ENCODE measurements at regions not wholly inside any gene's neighbourhood (a gene's known extent, or its start where the extent isn't known, plus 50 kb on each side); places are given as distances from the start of the nearest gene placed in this dataset.

DNA sequence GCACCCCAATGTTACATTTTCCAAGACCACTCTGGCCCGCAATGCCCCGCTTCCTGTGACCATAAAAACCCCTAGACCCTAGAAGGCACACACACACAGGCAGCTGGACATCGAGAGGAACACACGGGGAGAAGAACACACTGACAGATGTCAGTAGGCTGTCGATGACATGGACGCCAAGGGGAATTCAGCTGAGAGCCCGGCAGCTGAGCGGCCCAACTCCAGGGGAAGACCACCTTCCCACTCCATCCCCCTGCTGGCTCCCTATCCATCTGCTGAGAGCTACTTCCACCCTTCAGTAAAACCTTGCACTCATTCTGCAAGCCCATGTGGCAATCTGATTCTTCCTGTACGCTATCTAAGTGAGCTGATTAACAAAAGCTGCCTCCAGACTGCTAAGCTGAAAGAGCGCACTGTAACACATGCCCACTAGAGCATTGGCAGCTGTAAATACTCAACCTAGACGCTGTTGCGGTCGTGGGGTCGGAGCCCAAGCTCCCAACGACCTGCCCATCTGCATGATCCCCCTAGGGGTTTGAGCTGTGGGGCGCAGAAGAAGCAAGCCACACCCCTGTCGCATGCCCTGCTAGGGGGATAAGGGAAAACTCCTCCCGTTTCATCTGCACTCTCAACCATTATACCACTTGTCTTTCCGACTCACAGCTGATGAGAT is 843.6 kb upstream of the POT1 start:
- TF ChIP-seq, protein P1, sequence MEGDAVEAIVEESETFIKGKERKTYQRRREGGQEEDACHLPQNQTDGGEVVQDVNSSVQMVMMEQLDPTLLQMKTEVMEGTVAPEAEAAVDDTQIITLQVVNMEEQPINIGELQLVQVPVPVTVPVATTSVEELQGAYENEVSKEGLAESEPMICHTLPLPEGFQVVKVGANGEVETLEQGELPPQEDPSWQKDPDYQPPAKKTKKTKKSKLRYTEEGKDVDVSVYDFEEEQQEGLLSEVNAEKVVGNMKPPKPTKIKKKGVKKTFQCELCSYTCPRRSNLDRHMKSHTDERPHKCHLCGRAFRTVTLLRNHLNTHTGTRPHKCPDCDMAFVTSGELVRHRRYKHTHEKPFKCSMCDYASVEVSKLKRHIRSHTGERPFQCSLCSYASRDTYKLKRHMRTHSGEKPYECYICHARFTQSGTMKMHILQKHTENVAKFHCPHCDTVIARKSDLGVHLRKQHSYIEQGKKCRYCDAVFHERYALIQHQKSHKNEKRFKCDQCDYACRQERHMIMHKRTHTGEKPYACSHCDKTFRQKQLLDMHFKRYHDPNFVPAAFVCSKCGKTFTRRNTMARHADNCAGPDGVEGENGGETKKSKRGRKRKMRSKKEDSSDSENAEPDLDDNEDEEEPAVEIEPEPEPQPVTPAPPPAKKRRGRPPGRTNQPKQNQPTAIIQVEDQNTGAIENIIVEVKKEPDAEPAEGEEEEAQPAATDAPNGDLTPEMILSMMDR (IDR thresholded peaks at IDR 0.05; ENCODE audit: poor library complexity) = no peak

DNA sequence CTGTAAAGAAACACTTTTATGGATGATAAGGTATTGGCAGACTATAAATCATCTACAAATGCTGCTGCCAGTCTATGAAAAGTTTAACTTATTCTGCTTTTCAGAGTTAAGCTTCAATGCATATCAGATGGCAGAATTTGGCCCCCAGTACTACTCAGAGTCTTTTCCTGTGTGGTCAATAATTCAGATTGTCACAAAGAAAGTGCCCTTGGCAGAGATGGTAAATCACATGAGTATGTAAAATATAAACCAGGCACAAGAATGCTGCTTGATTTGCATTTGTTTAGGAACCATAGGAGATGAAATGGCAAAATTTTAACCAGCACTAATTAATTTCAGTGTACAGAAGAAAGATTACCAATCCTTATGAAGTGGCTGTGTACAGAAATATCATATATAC is 818.3 kb upstream of the POT1 start:
- no peaks in the 10 kb centered on the region for H3K4me1 ChIP-seq (ENCODE audit: insufficient read depth)
- no peak overlapping the region for H3K4me3 ChIP-seq
- no peak for DNase-seq (ENCODE audit: low spot score)
- H4K20me1 ChIP-seq (ENCODE audit: insufficient read depth, poor library complexity, severe bottlenecking) = no peaks in the 10 kb centered on the region
- H3K27ac ChIP-seq = no peak overlapping the region
- no peaks in the 10 kb centered on the region for H3K79me2 ChIP-seq
- H3K9me2 ChIP-seq (replicated peaks; ENCODE audit: insufficient read depth) = no peaks in the 10 kb centered on the region
- no peaks in the 10 kb centered on the region for H3K9me3 ChIP-seq (ENCODE audit: low read depth)
- TF ChIP-seq EZH2phosphoT487 (IDR thresholded peaks at IDR 0.05; ENCODE audit: low read depth, severe bottlenecking, unreplicated experiment) = no peak
- TF ChIP-seq, protein P1 (IDR thresholded peaks at IDR 0.05; ENCODE audit: poor library complexity) = no peak
- TF ChIP-seq EZH2 (IDR thresholded peaks at IDR 0.05; ENCODE audit: borderline replicate concordance) = no peak
- no peaks in the 10 kb centered on the region for H3K27me3 ChIP-seq
- no peak overlapping the region for H2AFZ ChIP-seq
- H3K36me3 ChIP-seq (replicated peaks; ENCODE audit: insufficient read depth, low read depth) = no peaks in the 10 kb centered on the region
- H3K4me2 ChIP-seq = no peak overlapping the region

More for the DNA sequence above, 843.6 kb upstream of the POT1 start:
- Histone ChIP-seq H3K4me2 (no peak overlapping the region), H4K20me1 (ENCODE audit: insufficient read depth, poor library complexity, severe bottlenecking) (no peaks in the 10 kb centered on the region), H3K27me3 (no peaks in the 10 kb centered on the region), H3K9me3 (ENCODE audit: low read depth) (no peaks in the 10 kb centered on the region), H3K27ac (no peak overlapping the region), H3K36me3 (replicated peaks; ENCODE audit: insufficient read depth, low read depth) (no peaks in the 10 kb centered on the region), H3K4me1 (ENCODE audit: insufficient read depth) (no peaks in the 10 kb centered on the region), H3K9me2 (replicated peaks; ENCODE audit: insufficient read depth) (no peaks in the 10 kb centered on the region), H3K79me2 (no peaks in the 10 kb centered on the region), H3K4me3 (no peak overlapping the region), H2AFZ (no peak overlapping the region)
- 83% methylated on average over 19 of the region's 19 CpGs for WGBS (ENCODE audit: low lambda C conversion rate, missing lambda C conversion rate)
- no peak for DNase-seq (ENCODE audit: low spot score)

DNA sequence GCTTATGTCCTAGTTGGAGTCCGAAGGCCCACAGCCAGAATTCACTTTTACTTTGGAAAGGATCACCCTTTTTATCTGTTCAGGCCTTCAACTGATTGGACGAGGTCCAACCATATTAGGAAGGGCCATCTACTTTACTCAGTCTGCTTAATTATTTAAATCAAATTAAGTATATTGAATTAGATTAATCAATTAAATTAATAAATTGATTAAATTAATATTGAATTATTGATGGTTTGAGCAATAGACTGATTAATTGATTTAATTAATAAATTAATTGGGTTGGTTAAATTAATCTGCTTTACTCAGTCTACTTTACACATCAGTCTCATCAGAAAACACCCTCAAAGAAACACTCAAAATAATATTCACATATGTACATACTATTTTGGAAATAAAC is 816.9 kb upstream of the POT1 start:
- H3K27me3 ChIP-seq = no peaks in the 10 kb centered on the region
- no peak overlapping the region for H2AFZ ChIP-seq
- TF ChIP-seq, protein P1 (IDR thresholded peaks at IDR 0.05; ENCODE audit: poor library complexity) = no peak
- no peak for TF ChIP-seq EZH2 (IDR thresholded peaks at IDR 0.05; ENCODE audit: borderline replicate concordance)
- TF ChIP-seq EZH2phosphoT487 (IDR thresholded peaks at IDR 0.05; ENCODE audit: low read depth, severe bottlenecking, unreplicated experiment) = no peak
- H3K27ac ChIP-seq = no peak overlapping the region
- no peaks in the 10 kb centered on the region for H3K9me2 ChIP-seq (replicated peaks; ENCODE audit: insufficient read depth)
- 91% methylated on average over 2 of the region's 2 CpGs for WGBS (ENCODE audit: low lambda C conversion rate, missing lambda C conversion rate)
- H4K20me1 ChIP-seq (ENCODE audit: insufficient read depth, poor library complexity, severe bottlenecking) = no peaks in the 10 kb centered on the region
- no peak for DNase-seq (ENCODE audit: low spot score)
- H3K9me3 ChIP-seq (ENCODE audit: low read depth) = no peaks in the 10 kb centered on the region
- no peak overlapping the region for H3K4me3 ChIP-seq
- H3K79me2 ChIP-seq = no peaks in the 10 kb centered on the region
- H3K36me3 ChIP-seq (replicated peaks; ENCODE audit: insufficient read depth, low read depth) = no peaks in the 10 kb centered on the region
- H3K4me1 ChIP-seq (ENCODE audit: insufficient read depth) = no peaks in the 10 kb centered on the region
- no peak overlapping the region for H3K4me2 ChIP-seq

DNA sequence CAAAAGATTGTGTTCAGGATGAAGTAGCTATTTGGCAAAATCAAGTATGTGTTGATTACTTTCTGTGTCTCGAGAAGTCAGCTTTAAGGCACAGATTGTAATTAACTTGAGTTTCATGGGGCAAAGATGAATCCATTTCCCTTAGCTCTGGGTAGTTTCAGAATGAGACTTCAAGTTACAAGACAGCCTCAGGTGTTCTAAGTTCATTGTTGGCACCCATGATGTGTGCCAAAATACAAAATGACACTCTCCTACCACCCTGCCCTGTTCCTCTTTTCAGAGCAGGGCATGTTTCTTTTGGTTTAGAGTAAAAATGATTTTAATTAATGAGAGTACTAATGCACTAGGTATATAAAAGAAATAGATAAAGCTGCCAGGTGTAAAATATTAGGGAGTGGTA is 797.6 kb upstream of the POT1 start:
- TF ChIP-seq EZH2phosphoT487 (IDR thresholded peaks at IDR 0.05; ENCODE audit: low read depth, severe bottlenecking, unreplicated experiment) = no peak
- TF ChIP-seq, protein P1 (IDR thresholded peaks at IDR 0.05; ENCODE audit: poor library complexity) = no peak
- no peak for TF ChIP-seq EZH2 (IDR thresholded peaks at IDR 0.05; ENCODE audit: borderline replicate concordance)
- WGBS (ENCODE audit: low lambda C conversion rate, missing lambda C conversion rate) = 91% methylated on average over 1 of the region's 1 CpG
- H3K79me2 ChIP-seq = no peaks in the 10 kb centered on the region

More for the DNA sequence above, 797.6 kb upstream of the POT1 start:
- H3K27me3 ChIP-seq = no peaks in the 10 kb centered on the region
- H3K4me3 ChIP-seq = no peak overlapping the region
- no peaks in the 10 kb centered on the region for H3K9me3 ChIP-seq (ENCODE audit: low read depth)
- no peaks in the 10 kb centered on the region for H3K4me1 ChIP-seq (ENCODE audit: insufficient read depth)
- no peak for DNase-seq (ENCODE audit: low spot score)
- no peaks in the 10 kb centered on the region for H3K36me3 ChIP-seq (replicated peaks; ENCODE audit: insufficient read depth, low read depth)
- no peaks in the 10 kb centered on the region for H4K20me1 ChIP-seq (ENCODE audit: insufficient read depth, poor library complexity, severe bottlenecking)
- no peak overlapping the region for H3K4me2 ChIP-seq
- no peak overlapping the region for H2AFZ ChIP-seq
- H3K27ac ChIP-seq = no peak overlapping the region
- peaks cover 4% of the 10 kb centered on the region for H3K9me2 ChIP-seq (replicated peaks; ENCODE audit: insufficient read depth)

Measured in hepatocyte (in vitro differentiated cells).